HG02610 (cell line): ENCODE measurements at regions not wholly inside any gene's neighbourhood (a gene's known extent, or its start where the extent isn't known, plus 50 kb on each side); places are given as distances from the start of the nearest gene placed in this dataset.

Experiments used
- ATAC-seq: cut with Tn5 transposase; IDR thresholded peaks from one replicate; pipeline ENCODE4 v1.9.1; 2021; ENCODE audit warnings: mild to moderate bottlenecking, moderate library complexity; ENCODE audit not compliant: unreplicated experiment

- no peak for ATAC-seq
Observed at GRCh38 chr18:76258209-76258608, 236.8 kb downstream of the ZNF516 start.

GRCh38 chr18:76255070-76255683 lies 239.9 kb downstream of the ZNF516 start:
- ATAC-seq: no peak

- ATAC-seq: no peak
Observed at GRCh38 chr18:76252880-76253279, 242.2 kb downstream of the ZNF516 start.

GRCh38 chr18:76252139-76252538 lies 242.9 kb downstream of the ZNF516 start:
- ATAC-seq: no peak

GRCh38 chr18:76251691-76252090 lies 243.4 kb downstream of the ZNF516 start:
- no peak for ATAC-seq

GRCh38 chr18:76246590-76246989 lies 248.5 kb downstream of the ZNF516 start:
- ATAC-seq: no peak

- no peak for ATAC-seq
Observed at GRCh38 chr18:76234676-76235060, 260.4 kb downstream of the ZNF516 start.

GRCh38 chr18:76233876-76234675 lies 261.0 kb downstream of the ZNF516 start:
- ATAC-seq: no peak

- no peak for ATAC-seq
Observed at GRCh38 chr18:76233406-76233805, 261.6 kb downstream of the ZNF516 start.

- no peak for ATAC-seq
Observed at GRCh38 chr18:76232779-76233178, 262.3 kb downstream of the ZNF516 start.

GRCh38 chr18:76232010-76232409 lies 263.0 kb downstream of the ZNF516 start:
- ATAC-seq: no peak

- ATAC-seq: no peak
Observed at GRCh38 chr18:76231402-76231801, 263.6 kb downstream of the ZNF516 start.

GRCh38 chr18:76230791-76231190 lies 264.3 kb downstream of the ZNF516 start:
- no peak for ATAC-seq

- no peak for ATAC-seq
Observed at GRCh38 chr18:76228716-76229115, 266.3 kb downstream of the ZNF516 start.

GRCh38 chr18:76227759-76228158 lies 267.3 kb downstream of the ZNF516 start:
- no peak for ATAC-seq

GRCh38 chr18:76223403-76223802 lies 271.6 kb downstream of the ZNF516 start:
- ATAC-seq: no peak

- ATAC-seq: no peak
Observed at GRCh38 chr18:76219023-76219422, 276.0 kb downstream of the ZNF516 start.

- no peak for ATAC-seq
Observed at GRCh38 chr18:76216096-76216495, 278.9 kb downstream of the ZNF516 start.

GRCh38 chr18:76213991-76214390 lies 281.1 kb downstream of the ZNF516 start:
- ATAC-seq: no peak

- no peak for ATAC-seq
Observed at GRCh38 chr18:76212960-76213359, 282.1 kb downstream of the ZNF516 start.

GRCh38 chr18:76209597-76209996 lies 285.4 kb downstream of the ZNF516 start:
- no peak for ATAC-seq

- ATAC-seq: no peak
Observed at GRCh38 chr18:76208678-76209306, 286.2 kb downstream of the ZNF516 start.
